Glutamatergic neuron (in vitro differentiated cells): ENCODE measurements at regions not wholly inside any gene's neighbourhood (a gene's known extent, or its start where the extent isn't known, plus 50 kb on each side); places are given as distances from the start of the nearest gene placed in this dataset.

Experiments used
- DNase-seq: peaks from one replicate; pipeline ENCODE4 v3.0.0; 2022
- H3K27ac Mint-ChIP-seq: one replicate; pipeline ENCODE4 v1.8.0; 2020; ENCODE audit warnings: mild to moderate bottlenecking, mixed read lengths, inconsistent platforms; ENCODE audit not compliant: unreplicated experiment
- H3K27me3 Mint-ChIP-seq: one replicate; pipeline ENCODE4 v1.8.0; 2020; ENCODE audit warnings: mild to moderate bottlenecking, moderate library complexity, mixed read lengths, inconsistent platforms; ENCODE audit not compliant: unreplicated experiment
- H3K36me3 Mint-ChIP-seq: one replicate; pipeline ENCODE4 v1.8.0; 2020; ENCODE audit warnings: mild to moderate bottlenecking, mixed read lengths, inconsistent platforms; ENCODE audit not compliant: unreplicated experiment
- H3K4me1 Mint-ChIP-seq: one replicate; pipeline ENCODE4 v1.8.0; 2020; ENCODE audit warnings: mild to moderate bottlenecking, low read depth, mixed read lengths, inconsistent platforms; ENCODE audit not compliant: unreplicated experiment
- H3K4me3 Mint-ChIP-seq: one replicate; pipeline ENCODE4 v1.8.0; 2020; ENCODE audit warnings: mild to moderate bottlenecking, mixed read lengths, inconsistent platforms; ENCODE audit not compliant: unreplicated experiment
- H3K9me3 Mint-ChIP-seq: one replicate; pipeline ENCODE4 v1.8.0; 2020; ENCODE audit warnings: mild to moderate bottlenecking, moderate library complexity, mixed read lengths, inconsistent platforms; ENCODE audit not compliant: unreplicated experiment
- CTCF ChIP-seq: fragments of 200-600 bp; sonication (generic); IDR thresholded peaks from one replicate; pipeline ENCODE4 v1.5.0; 2021; ENCODE audit not compliant: partially characterized antibody, unreplicated experiment

- Mint-ChIP-seq H3K9me3 (peaks cover 3% of the 10 kb centered on the region), H3K36me3 (no peaks in the 10 kb centered on the region), H3K27ac (no peak overlapping the region), H3K4me3 (no peak overlapping the region), H3K27me3 (peaks cover 5% of the 10 kb centered on the region), H3K4me1 (peaks cover 9% of the 10 kb centered on the region)
- no peak for TF ChIP-seq CTCF
- DNase-seq = peak; percentile 5
These were observed 85.0 kb upstream of the ADRA2C start for GRCh38 chr4:3681191-3681590.

- DNase-seq = no peak
- Mint-ChIP-seq H3K27me3 (peaks cover 5% of the 10 kb centered on the region), H3K27ac (no peak overlapping the region), H3K9me3 (peaks cover 3% of the 10 kb centered on the region), H3K4me1 (peaks cover 9% of the 10 kb centered on the region), H3K4me3 (no peak overlapping the region), H3K36me3 (no peaks in the 10 kb centered on the region)
- no peak for TF ChIP-seq CTCF
These were observed 85.5 kb upstream of the ADRA2C start for GRCh38 chr4:3680656-3681055.

- peaks cover 5% of the 10 kb centered on the region for H3K27me3 Mint-ChIP-seq
- H3K9me3 Mint-ChIP-seq = peaks cover 3% of the 10 kb centered on the region
- H3K36me3 Mint-ChIP-seq = no peaks in the 10 kb centered on the region
- DNase-seq = peak; percentile 31
- peak overlapping the region; percentile 30 for H3K4me3 Mint-ChIP-seq
- peaks cover 12% of the 10 kb centered on the region for H3K4me1 Mint-ChIP-seq
- no peak for TF ChIP-seq CTCF
- H3K27ac Mint-ChIP-seq = peak overlapping the region; percentile 52
These were observed 86.3 kb upstream of the ADRA2C start for GRCh38 chr4:3679851-3680311.

- Mint-ChIP-seq H3K4me3 (peak overlapping the region; percentile 30), H3K9me3 (peaks cover 3% of the 10 kb centered on the region), H3K27ac (peak overlapping the region; percentile 52), H3K36me3 (no peaks in the 10 kb centered on the region), H3K4me1 (peaks cover 12% of the 10 kb centered on the region), H3K27me3 (peaks cover 5% of the 10 kb centered on the region)
- peak; percentile 24 for DNase-seq
- no peak for TF ChIP-seq CTCF
These were observed 86.9 kb upstream of the ADRA2C start for GRCh38 chr4:3679071-3679825.

- H3K27ac Mint-ChIP-seq = peak overlapping the region; percentile 18
- peaks cover 12% of the 10 kb centered on the region for H3K4me1 Mint-ChIP-seq
- H3K9me3 Mint-ChIP-seq = peaks cover 2% of the 10 kb centered on the region
- peaks cover 3% of the 10 kb centered on the region for H3K36me3 Mint-ChIP-seq
- H3K27me3 Mint-ChIP-seq = peaks cover 5% of the 10 kb centered on the region
- DNase-seq = peak; percentile 18
- no peak for TF ChIP-seq CTCF
- no peak overlapping the region for H3K4me3 Mint-ChIP-seq
These were observed 88.5 kb upstream of the ADRA2C start for GRCh38 chr4:3677748-3678070.
